Suprapubic skin (tissue), 4 donors: ENCODE measurements at regions not wholly inside any gene's neighbourhood (a gene's known extent, or its start where the extent isn't known, plus 50 kb on each side); places are given as distances from the start of the nearest gene placed in this dataset.
"Not testable (repeated sequence)": the region's sequence is repeated elsewhere in the genome, so short reads cannot be mapped to it uniquely, and the experiment has no call there.

Source experiments
- DNase-seq, 2 donors: peaks; one replicate each; pipeline ENCODE4 v3.0.0-alpha.2; 2019; ENCODE audit warnings: low spot score in 2 of 2
- H3K27ac ChIP-seq: fragments of 200-600 bp; sonication (generic); one replicate; pipeline ENCODE4 v1.5.1; 2019
- H3K27me3 ChIP-seq: fragments of 200-600 bp; sonication (generic); one replicate; pipeline ENCODE4 v1.5.1; 2019
- H3K36me3 ChIP-seq: fragments of 200-600 bp; sonication (generic); one replicate; pipeline ENCODE4 v1.5.1; 2019
- H3K4me1 ChIP-seq: fragments of 200-600 bp; sonication (generic); one replicate; pipeline ENCODE4 v1.5.1; 2019
- H3K4me3 ChIP-seq: fragments of 200-600 bp; sonication (generic); one replicate; pipeline ENCODE4 v1.5.1; 2019; ENCODE audit warnings: mild to moderate bottlenecking
- H3K9me3 ChIP-seq: fragments of 200-600 bp; sonication (generic); one replicate; pipeline ENCODE4 v1.5.1; 2019
- EP300 ChIP-seq: sonication (generic); formaldehyde crosslinking; IDR thresholded peaks from one replicate; pipeline ENCODE4 v1.6.1; 2017; ENCODE audit warnings: antibody characterized with exemption
- POLR2A ChIP-seq, 2 donors: fragments of 450-650 bp; IDR thresholded peaks; one replicate each; pipeline ENCODE4 v1.6.1; 2017; ENCODE audit warnings: antibody characterized with exemption in 2 of 2, mild to moderate bottlenecking in 2 of 2, moderate library complexity in 2 of 2
- POLR2AphosphoS5 ChIP-seq, 3 donors: sonication (generic); formaldehyde crosslinking; IDR thresholded peaks; one replicate each; pipeline ENCODE4 v1.6.1; 2017; ENCODE audit warnings: antibody characterized with exemption in 3 of 3
- WGBS: methylation state at CpG from one replicate; pipeline ENCODE4 v1.1.5; 2018; 5-methylcytosine and 5-hydroxymethylcytosine counted together
- TF ChIP-seq, protein P1 (sequence below), 2 donors: fragments of 200-600 bp in 1 of 2; fragments of 450-650 bp in 1 of 2; sonication (generic) in 1 of 2; IDR thresholded peaks; one replicate each; pipeline ENCODE4 v1.5.1; 2016 to 2019; ENCODE audit warnings: antibody characterized with exemption in 2 of 2, mild to moderate bottlenecking in 1 of 2, moderate library complexity in 1 of 2

DNA sequence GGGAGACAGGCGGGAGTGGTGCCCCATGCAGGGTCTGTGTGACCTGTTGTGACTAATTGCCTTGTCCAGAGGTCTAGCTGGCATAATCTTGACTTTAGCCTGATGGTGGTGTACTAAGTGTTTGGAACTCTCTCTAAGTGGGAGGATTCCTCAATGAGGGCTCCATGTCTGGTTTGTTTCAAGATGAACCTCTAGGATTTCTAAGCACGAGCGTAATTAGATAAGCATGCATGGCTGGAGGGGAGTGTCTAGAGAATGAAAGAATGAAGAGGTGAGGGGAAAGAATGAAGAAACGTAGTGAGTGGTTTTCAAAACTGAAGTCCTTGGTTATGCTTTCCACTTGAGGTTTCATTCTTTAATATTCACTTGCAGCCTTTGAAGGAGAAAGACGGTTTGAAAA lies 833.2 kb upstream of the GYPC start:
- no peaks in the 10 kb centered on the region for H3K27me3 ChIP-seq
- H3K9me3 ChIP-seq = peaks cover 4% of the 10 kb centered on the region
- no peak overlapping the region for H3K27ac ChIP-seq
- no peak for DNase-seq
- no peak for TF ChIP-seq EP300
- TF ChIP-seq, protein P1, sequence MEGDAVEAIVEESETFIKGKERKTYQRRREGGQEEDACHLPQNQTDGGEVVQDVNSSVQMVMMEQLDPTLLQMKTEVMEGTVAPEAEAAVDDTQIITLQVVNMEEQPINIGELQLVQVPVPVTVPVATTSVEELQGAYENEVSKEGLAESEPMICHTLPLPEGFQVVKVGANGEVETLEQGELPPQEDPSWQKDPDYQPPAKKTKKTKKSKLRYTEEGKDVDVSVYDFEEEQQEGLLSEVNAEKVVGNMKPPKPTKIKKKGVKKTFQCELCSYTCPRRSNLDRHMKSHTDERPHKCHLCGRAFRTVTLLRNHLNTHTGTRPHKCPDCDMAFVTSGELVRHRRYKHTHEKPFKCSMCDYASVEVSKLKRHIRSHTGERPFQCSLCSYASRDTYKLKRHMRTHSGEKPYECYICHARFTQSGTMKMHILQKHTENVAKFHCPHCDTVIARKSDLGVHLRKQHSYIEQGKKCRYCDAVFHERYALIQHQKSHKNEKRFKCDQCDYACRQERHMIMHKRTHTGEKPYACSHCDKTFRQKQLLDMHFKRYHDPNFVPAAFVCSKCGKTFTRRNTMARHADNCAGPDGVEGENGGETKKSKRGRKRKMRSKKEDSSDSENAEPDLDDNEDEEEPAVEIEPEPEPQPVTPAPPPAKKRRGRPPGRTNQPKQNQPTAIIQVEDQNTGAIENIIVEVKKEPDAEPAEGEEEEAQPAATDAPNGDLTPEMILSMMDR (IDR thresholded peaks at IDR 0.05) = no peak
- no peak for TF ChIP-seq POLR2AphosphoS5 (IDR thresholded peaks at IDR 0.05)
- no peak for TF ChIP-seq POLR2A (IDR thresholded peaks at IDR 0.05)
- H3K4me1 ChIP-seq = no peaks in the 10 kb centered on the region
- no peak overlapping the region for H3K4me3 ChIP-seq
- H3K36me3 ChIP-seq = no peaks in the 10 kb centered on the region
- 74% methylated on average over 5 of the region's 5 CpGs for WGBS

DNA sequence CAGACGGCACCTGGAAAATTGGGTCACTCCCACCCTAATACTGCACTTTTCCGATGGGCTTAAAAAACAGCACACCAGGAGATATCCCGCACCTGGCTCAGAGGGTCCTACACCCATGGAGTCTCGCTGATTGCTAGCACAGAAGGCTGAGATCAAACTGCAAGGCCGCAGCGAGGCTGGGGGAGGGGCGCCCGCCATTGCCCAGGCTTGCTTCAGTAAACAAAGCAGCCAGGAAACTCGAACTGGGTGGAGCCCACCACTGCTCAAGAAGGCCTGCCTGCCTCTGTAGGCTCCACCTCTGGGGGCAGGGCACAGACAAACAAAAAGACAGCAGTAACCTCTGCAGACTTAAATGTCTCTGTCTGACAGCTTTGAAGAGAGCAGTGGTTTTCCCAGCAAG lies 830.2 kb upstream of the GYPC start:
- WGBS = 87% methylated on average over 9 of the region's 9 CpGs

DNA sequence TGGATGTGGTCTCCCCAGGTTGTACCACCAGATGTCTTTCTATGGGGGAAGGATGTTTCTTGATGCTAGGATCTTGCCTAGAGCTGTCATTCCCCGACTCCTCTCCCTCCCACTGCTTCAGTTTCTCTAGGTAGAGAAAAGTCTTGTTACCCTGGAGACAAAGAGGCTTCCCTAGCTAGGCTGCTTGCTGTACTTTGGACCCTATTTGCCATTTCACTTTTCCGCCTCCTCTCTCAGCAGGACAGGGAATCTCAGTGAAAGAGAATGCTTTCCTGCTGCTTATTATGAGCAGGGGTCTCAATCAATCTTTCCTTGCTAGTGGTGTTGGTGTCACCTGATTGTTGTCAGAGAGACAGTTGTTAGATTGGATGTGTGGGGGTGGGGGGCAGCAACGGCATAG lies 818.8 kb upstream of the GYPC start:
- Histone ChIP-seq H3K27me3 (no peaks in the 10 kb centered on the region), H3K36me3 (no peaks in the 10 kb centered on the region), H3K27ac (no peak overlapping the region), H3K4me1 (no peaks in the 10 kb centered on the region), H3K4me3 (no peak overlapping the region), H3K9me3 (peaks cover 5% of the 10 kb centered on the region)
- 59% methylated on average over 3 of the region's 3 CpGs for WGBS
- TF ChIP-seq POLR2A (IDR thresholded peaks at IDR 0.05) = no peak
- no peak for DNase-seq

More for the DNA sequence above, 830.2 kb upstream of the GYPC start:
- not testable (repeated sequence) for H3K4me3 ChIP-seq, H3K9me3 ChIP-seq, H3K4me1 ChIP-seq, DNase-seq, H3K27ac ChIP-seq, H3K36me3 ChIP-seq, H3K27me3 ChIP-seq

DNA sequence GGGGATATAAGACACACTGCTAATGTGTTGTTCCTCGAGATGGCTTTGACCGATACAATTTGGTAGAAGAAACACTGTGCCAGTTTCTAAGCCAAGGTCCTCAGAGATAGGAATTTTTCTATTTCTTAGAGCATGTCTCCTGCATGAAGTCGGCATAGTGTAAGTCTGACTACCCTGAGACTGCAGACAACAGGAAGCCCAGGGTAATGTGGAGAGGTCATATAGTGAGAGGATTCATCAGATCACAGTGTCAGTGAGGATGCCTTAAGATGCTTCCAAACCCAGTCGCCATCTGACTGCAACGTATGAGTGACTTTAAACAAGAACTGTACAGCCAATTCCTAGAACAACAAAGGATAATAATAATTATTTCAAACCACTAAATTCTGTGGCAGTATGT lies 818.3 kb upstream of the GYPC start:
- 73% methylated on average over 5 of the region's 5 CpGs for WGBS
- no peak for DNase-seq
- TF ChIP-seq, protein P1 (IDR thresholded peaks at IDR 0.05) = no peak
- TF ChIP-seq POLR2AphosphoS5 (IDR thresholded peaks at IDR 0.05) (no peak), POLR2A (IDR thresholded peaks at IDR 0.05) (no peak), EP300 (no peak)
- Histone ChIP-seq H3K9me3 (peaks cover 5% of the 10 kb centered on the region), H3K36me3 (no peaks in the 10 kb centered on the region), H3K4me3 (no peak overlapping the region), H3K4me1 (no peaks in the 10 kb centered on the region), H3K27me3 (no peaks in the 10 kb centered on the region), H3K27ac (no peak overlapping the region)

DNA sequence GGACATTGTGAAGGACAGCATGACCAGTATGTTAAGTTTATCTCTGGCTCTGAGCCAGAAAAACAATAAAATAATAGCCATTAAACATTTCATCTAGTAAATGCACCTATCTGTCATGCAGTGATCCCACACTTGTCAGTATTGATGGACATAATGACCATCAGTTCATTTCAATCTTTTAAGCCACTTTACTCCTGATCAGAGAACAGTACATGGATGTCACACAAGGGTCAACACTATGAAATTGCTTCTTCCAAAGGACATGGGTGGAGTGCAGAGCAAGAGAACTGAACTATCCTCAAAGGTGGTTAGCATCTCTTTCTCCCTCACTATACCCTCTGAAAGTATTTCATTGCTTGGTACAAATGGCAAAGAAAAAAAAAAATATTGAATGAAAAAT lies 816.0 kb upstream of the GYPC start:
- TF ChIP-seq, protein P1 (IDR thresholded peaks at IDR 0.05) = no peak
- no peak for TF ChIP-seq POLR2AphosphoS5 (IDR thresholded peaks at IDR 0.05)
- TF ChIP-seq EP300 = no peak
- TF ChIP-seq POLR2A (IDR thresholded peaks at IDR 0.05) = no peak
- no peaks in the 10 kb centered on the region for H3K9me3 ChIP-seq
- H3K4me3 ChIP-seq = no peak overlapping the region
- no peak overlapping the region for H3K27ac ChIP-seq
- no peaks in the 10 kb centered on the region for H3K4me1 ChIP-seq
- no peak for DNase-seq
- no peaks in the 10 kb centered on the region for H3K36me3 ChIP-seq
- H3K27me3 ChIP-seq = no peaks in the 10 kb centered on the region

DNA sequence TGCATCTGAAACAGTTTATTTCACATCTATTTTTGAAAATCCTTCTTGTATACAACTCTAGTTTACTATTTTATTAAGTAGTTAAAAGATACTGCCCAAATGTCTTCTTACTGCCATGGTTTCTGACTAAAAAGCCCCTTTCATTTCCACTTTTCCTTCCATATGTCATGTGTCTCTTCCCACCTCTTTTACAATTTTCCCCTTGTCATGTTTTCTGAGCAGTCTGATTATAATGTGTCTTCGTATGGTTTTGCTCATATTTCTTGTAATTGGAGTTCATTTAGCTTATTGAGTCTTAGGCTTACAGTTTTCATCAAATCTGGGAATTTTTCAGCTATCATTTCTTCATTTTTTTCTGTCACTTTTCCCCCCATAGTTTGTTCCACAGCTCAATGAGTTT lies 813.9 kb upstream of the GYPC start:
- 67% methylated on average over 1 of the region's 1 CpG for WGBS
- Histone ChIP-seq H3K27ac (no peak overlapping the region), H3K4me1 (no peaks in the 10 kb centered on the region)

More for the DNA sequence above, 813.9 kb upstream of the GYPC start:
- H3K36me3 ChIP-seq = no peaks in the 10 kb centered on the region
- no peak overlapping the region for H3K4me3 ChIP-seq
- TF ChIP-seq POLR2AphosphoS5 (IDR thresholded peaks at IDR 0.05) (no peak), EP300 (no peak), POLR2A (IDR thresholded peaks at IDR 0.05) (no peak)
- TF ChIP-seq, protein P1 (IDR thresholded peaks at IDR 0.05) = no peak
- H3K27me3 ChIP-seq = no peaks in the 10 kb centered on the region
- DNase-seq = no peak
- no peaks in the 10 kb centered on the region for H3K9me3 ChIP-seq
